Panc1 (cell line): ENCODE measurements at regions not wholly inside any gene's neighbourhood (a gene's known extent, or its start where the extent isn't known, plus 50 kb on each side); places are given as distances from the start of the nearest gene placed in this dataset.

Experiments
- CTCF ChIP-seq: fragments of 450-650 bp; IDR thresholded peaks from 2 replicates; pipeline ENCODE4 v1.5.1; 2017; ENCODE audit warnings: mild to moderate bottlenecking
- POLR2AphosphoS5 ChIP-seq: IDR thresholded peaks from 2 replicates; pipeline ENCODE4 v1.6.1; 2012; ENCODE audit warnings: mild to moderate bottlenecking, low read depth, low read length, moderate library complexity

- TF ChIP-seq CTCF, result no peak
- TF ChIP-seq POLR2AphosphoS5, result no peak
Measured at GRCh38 chr13:71254384-71254783, 612.6 kb downstream of the DACH1 start.
